ENCODE measurements at regions not wholly inside any gene's neighbourhood (a gene's known extent, or its start where the extent isn't known, plus 50 kb on each side); places are given as distances from the start of the nearest gene placed in this dataset.
"Not testable (repeated sequence)": the region's sequence is repeated elsewhere in the genome, so short reads cannot be mapped to it uniquely, and the experiment has no call there.

DNA sequence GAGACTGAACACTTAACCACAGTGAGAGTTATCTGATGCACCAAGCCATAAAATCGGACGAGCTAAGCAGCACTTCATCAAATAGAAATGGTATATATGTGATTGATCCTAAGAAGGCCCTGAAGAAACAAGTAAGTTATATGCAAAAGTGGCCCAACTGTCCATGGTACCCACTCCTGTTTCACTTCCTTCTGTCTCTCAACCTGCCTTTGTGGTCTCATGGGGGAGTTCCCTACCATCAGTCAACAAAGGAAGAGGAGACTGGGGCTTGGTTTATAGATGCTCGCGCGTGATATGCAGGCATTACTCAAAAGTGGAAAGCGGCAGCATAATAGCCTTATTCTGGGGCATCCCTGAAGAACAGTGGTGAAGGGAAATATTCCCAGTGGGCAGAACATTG, 543.9 kb upstream of the ADGRL4 start:
- DNase-seq, result no peak
- in situ Hi-C loops (cut with HindIII; ENCODE audit: low pct_ligation_motif_present, low pct_unique_long_range_greater_than_20kb, low sequenced_read_pairs), result no loop called here

DNA sequence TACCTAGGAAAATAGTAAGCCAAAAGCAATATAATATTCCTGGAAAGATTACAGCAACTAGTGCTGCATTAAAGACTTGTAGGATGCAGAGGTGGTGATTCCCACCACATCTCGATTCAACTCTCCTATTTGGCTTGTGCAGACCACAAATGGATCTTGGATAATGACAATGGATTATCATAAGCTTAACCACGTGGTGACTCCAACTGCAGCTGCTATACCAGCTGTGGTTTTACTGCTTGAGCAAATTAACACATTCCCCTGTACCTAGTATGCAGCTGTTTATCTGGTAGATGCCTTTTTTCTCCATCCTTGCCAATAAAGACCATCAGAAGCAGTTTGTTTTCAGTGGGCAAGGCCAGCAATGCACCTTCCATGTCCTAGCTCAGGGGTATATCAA, 542.7 kb upstream of the ADGRL4 start:
- in situ Hi-C loops (cut with HindIII; ENCODE audit: low pct_ligation_motif_present, low pct_unique_long_range_greater_than_20kb, low sequenced_read_pairs), result no loop called here
- DNase-seq, result no peak

DNA sequence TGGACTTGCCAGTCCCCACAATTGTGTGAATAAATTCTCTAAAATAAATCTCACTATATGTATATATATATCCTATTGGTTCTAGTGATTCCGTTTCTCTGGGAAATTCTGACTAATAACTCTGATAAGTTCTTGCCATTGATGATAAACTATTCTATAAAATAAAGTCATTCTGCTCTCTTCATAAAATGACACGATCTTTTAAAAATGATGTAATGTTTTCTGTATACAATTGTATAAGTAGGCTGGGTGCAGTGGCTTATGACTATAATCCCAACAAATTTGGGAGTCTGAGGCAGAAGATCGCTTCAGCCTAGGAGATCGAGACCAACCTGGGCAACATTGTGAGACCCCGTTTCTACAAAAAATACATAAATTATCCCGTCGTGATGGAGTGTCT, 541.0 kb upstream of the ADGRL4 start:
- DNase-seq, result no peak
- in situ Hi-C loops (cut with HindIII; ENCODE audit: low pct_ligation_motif_present, low pct_unique_long_range_greater_than_20kb, low sequenced_read_pairs), result no loop called here

DNA sequence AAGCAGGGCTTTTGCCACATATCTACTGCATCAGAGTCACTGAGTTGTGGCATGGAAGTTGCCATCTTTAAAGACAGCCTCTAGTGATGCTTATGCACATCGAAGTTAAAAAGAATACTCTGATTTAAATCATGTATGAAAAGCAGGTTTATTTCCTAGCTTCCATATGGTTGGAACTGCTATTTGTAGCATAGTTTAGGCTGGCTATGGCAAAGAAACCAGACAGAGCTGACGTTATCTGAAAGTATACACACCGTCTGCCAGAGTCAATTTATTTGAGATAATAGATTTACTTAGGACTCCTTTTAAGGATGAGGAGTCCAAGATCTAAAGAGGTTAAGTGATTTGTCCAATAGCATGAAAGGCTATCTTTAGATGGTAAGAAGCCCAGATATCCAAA, 536.9 kb upstream of the ADGRL4 start:
- no peak for DNase-seq

DNA sequence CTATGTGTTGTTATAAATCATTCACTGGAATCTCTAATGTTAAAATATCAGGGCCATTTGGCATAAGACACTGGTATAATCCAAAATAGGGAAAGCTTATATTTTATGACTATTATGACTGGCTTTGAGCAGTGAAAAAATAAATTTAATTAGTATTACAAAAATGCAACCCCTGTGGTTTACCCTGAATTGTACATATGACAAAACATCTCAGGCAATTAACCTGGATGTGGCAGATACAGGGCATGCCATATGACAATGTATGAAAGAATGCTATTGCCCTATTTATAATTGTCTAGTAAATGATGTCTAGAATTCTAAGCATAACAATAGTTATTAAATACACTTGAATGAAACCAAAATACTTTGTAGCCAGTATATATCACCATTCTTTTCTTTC, 532.5 kb upstream of the ADGRL4 start:
- no peak for DNase-seq
- in situ Hi-C loops (cut with HindIII; ENCODE audit: low pct_ligation_motif_present, low pct_unique_long_range_greater_than_20kb, low sequenced_read_pairs), result no loop called here

More for the DNA sequence above, 536.9 kb upstream of the ADGRL4 start:
- in situ Hi-C loops (cut with HindIII; ENCODE audit: low pct_ligation_motif_present, low pct_unique_long_range_greater_than_20kb, low sequenced_read_pairs), result no loop called here

DNA sequence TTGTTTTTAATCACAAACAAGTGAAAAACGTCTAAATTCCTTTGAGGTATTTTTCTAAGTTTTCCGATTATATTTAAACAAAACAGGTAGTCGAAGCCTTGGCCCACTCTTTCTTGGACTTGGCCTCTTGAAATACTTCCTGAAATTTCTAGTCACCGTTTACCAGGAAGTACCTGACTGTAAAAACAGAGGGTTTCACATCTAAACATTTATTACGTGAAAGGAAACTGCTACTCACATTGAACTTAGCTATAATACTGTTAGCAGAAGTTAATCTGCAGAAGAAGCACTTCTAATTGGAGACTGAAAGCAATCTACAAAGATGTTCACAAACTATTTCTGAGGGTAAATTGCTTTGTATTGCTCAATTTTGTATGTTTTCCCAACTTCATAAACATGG, 526.0 kb upstream of the ADGRL4 start:
- in situ Hi-C loops (cut with HindIII; ENCODE audit: low pct_ligation_motif_present, low pct_unique_long_range_greater_than_20kb, low sequenced_read_pairs), result no loop called here
- no peak for DNase-seq

DNA sequence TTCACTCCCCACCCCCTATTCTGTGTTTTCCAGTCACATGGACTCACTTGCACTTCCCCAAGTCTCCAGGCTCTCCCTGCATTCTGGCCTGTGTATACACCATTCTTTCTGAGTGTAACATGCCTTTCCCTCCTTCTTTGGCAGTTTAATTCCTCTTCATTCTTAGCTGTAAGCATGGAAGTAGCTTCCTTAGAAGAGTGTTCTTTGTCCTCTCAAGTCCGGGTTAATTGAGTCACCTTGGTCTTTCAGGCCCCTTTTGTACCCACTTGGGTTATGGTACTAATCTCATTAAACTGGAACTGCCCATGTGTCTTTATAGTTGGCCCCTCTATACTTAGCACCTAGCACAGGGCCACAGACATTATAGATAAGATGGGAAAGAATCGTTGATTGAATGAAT, 525.3 kb upstream of the ADGRL4 start:
- in situ Hi-C loops (cut with HindIII; ENCODE audit: low pct_ligation_motif_present, low pct_unique_long_range_greater_than_20kb, low sequenced_read_pairs), result no loop called here
- DNase-seq, result no peak

DNA sequence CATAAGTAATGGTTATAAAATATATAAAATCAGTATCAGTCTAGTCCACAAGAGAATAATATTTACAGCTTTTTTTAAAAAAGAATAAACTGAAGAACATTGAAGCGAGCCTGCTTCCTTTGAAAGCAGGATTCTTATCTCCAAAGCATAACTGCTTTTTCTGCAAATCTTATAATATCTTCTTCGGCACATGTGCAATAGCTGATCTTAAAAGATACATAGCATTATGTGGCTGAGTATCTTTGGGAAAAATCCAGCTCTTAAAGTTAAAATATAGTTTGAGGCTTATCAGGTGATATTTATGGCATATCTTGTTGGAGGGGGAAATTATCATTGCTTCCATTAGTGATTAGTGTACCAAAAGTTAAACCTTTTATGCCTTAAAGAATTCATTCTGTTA, 523.9 kb upstream of the ADGRL4 start:
- no peak for DNase-seq
- in situ Hi-C loops (cut with HindIII; ENCODE audit: low pct_ligation_motif_present, low pct_unique_long_range_greater_than_20kb, low sequenced_read_pairs), result no loop called here

DNA sequence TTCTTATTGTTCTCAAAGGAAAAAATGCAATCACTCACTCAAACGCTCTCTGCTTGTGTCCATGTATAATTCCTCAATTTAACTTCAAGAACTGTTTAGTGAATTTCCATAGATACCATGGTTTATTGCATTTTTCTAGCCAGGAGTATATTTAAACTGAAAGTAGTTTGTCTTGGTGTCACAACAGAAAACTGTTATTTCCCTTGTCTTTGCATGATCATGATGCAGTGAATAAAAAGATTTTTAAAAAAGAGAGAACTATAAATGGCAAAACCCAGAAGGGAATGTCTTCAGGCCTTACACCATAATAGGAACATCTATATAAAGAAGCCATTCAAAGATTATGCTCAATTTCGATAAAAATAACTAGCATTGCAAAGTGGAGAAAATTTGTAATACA, 523.5 kb upstream of the ADGRL4 start:
- in situ Hi-C loops (cut with HindIII; ENCODE audit: low pct_ligation_motif_present, low pct_unique_long_range_greater_than_20kb, low sequenced_read_pairs), result no loop called here
- DNase-seq, result no peak

DNA sequence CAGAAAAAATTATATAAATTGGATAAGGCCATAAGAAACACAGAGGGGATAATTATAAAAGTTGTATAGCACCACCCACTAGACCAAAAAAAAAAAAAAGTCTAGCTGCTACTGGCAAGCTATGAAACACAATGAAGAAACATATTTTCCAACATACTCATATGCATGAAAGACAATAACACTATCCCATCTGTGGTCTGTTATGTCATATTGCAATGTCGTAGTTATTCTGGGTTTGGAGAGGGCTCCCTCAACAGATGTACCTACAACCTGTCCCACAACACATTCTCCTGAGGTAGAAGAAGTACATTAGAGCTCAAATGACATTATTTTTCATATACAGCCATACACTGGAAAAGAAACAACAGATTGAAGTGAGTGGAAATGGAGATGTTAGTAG, 517.6 kb upstream of the ADGRL4 start:
- DNase-seq, result no peak
- in situ Hi-C loops (cut with HindIII; ENCODE audit: low pct_ligation_motif_present, low pct_unique_long_range_greater_than_20kb, low sequenced_read_pairs), result no loop called here

DNA sequence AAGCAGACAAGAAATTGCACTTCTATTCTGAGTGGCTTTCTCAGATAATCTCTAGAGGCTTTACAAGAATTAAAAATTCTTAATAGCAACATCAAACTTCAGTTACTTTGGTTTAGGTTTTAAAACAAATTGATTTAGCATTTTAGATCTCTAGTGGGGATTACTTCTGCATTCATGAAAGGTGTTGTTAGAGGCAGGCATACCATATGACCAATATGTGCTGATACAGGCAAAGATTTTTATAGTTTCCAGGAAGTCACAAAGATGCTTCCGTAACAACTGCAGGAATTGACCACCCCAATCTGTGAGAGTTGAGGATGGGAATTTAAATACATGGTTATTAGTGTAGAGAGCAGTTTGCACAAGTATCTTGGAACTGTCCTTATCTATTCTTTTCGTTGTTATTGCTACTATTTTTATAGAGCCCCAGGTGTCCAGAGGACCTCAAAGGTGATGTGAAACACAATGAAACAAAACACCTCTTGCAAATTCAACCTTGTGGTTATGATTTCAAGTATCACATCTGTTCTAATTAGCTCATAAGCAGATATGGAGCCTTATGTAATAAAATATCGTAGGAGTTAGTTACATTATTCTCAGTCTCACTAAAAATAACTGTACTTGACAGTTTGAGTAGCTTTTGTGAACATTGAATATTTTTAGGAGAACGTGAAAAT, 512.7 kb upstream of the ADGRL4 start:
- in situ Hi-C loops (cut with HindIII; ENCODE audit: low pct_ligation_motif_present, low pct_unique_long_range_greater_than_20kb, low sequenced_read_pairs), result no loop called here
- no peak for DNase-seq

DNA sequence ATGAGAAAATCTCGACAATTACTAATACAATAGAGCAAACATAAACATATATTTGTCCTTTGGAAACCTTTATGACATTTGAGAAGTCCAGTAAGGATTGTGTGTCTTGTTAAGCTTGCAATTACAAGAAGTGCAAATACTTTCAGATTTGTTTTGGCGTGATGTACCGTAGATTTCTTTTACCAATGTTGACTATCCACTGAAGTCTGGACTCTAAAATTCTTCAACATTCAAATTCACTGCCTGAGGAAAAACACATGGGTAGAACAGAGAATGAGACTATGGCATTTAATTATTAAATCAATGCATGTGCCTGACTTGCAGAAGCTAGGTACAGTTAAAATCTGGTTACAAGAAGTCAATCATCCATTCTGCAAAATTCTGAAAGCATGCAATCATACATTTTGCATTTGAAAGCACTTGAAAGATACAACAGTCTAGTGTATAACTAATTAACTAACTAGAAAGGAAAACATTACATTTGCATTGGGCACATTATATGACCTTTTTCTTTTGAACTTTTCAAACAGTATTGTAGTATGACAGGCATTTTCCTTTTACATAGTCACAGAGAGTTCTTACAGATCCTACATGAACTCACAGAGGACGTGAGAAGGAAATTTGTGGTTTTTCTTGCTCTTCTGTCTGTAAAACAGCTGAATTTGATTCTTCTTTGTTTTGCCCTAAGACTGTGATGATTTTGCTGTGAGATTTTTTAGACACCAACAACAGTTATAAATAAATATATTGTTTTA, 511.1 kb upstream of the ADGRL4 start:
- in situ Hi-C loops (cut with HindIII; ENCODE audit: low pct_ligation_motif_present, low pct_unique_long_range_greater_than_20kb, low sequenced_read_pairs), result no loop called here
- no peak for DNase-seq

DNA sequence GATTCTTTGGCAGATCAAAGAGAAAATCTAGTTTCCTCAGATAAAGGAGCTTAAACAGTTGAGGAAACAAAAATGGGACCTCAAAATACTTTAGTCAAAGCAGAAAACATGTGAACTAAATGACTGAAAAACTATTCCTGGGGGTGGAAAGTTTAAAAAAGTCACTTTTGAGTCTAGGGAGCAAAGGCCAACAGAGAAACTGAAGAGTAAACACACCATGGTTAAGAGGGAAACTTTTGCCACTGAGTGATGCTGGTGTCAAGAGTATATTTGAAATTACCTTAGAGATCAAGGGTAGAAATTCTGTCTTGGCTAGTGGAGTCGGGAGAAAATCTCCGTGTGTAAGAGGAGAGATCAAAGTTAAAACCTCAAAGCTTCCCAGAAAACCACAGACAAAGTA, 501.2 kb upstream of the ADGRL4 start:
- DNase-seq, result no peak
- in situ Hi-C loops (cut with HindIII; ENCODE audit: low pct_ligation_motif_present, low pct_unique_long_range_greater_than_20kb, low sequenced_read_pairs), result no loop called here

DNA sequence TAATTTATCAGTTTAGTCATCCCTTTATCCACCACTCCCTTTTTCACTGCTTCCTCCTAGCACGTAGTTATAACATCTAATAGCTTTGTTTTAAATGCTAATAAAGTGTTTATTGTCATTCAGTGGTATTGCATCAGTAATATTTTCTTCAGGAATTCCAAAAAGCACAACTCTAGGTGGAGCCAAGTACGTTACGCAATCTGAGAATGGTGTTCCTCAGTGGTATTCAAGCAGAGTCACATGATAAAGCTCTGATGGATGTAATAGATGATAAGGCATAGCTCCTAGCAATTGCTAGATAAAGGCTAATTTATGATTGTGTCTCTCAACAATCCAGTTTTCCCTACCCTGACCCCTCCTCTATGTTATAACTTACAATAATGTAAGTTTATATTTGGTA, 494.6 kb upstream of the ADGRL4 start:
- no peak for DNase-seq
- in situ Hi-C loops (cut with HindIII; ENCODE audit: low pct_ligation_motif_present, low pct_unique_long_range_greater_than_20kb, low sequenced_read_pairs), result no loop called here

DNA sequence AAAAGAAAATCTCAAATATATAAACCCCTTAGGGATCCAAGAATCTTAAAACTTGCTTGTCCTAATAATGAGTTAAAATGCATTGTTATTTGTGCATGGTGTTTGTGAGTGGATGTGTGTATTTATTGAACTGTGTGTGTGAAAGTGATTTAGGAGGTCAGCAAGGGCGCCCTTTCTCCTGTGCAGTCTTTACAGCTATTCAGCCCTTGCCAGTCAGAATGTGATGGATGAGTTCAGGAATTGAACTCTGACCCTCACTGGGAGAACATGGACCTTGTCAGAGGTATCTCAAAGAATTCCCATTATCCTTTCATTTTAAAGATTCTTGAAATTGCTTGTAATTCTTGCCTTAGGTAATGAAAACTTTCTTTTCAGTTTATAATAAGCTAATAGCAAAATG, 493.0 kb upstream of the ADGRL4 start:
- no peak for DNase-seq
- in situ Hi-C loops (cut with HindIII; ENCODE audit: low pct_ligation_motif_present, low pct_unique_long_range_greater_than_20kb, low sequenced_read_pairs), result no loop called here

DNA sequence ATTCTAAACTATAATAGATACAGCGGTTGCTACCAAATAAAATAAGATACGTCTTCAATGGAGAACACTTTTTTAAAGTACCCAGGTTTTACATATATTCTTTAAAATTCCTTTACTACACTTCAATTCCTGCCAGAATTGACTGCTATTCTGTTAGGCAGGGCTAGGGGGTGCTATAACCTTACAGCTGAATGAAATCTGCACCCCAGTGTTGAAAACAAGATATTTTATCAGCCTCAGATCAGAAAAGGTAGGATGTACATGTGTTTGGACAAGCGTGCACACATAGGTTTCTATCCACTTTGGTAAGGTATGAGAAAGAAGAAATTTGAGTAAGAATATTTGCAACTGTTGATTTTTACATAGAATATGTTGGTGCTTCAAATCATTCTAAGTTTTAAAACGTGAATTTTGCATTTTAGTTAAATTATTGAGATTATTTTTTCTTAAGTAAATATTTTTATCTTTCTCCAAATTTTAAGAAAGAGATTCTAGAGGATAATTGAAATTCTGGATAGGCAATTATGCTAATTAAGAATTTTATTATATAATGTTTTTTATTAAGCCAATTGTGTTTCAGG, 490.8 kb upstream of the ADGRL4 start:
- in situ Hi-C loops (cut with HindIII; ENCODE audit: low pct_ligation_motif_present, low pct_unique_long_range_greater_than_20kb, low sequenced_read_pairs), result no loop called here

DNA sequence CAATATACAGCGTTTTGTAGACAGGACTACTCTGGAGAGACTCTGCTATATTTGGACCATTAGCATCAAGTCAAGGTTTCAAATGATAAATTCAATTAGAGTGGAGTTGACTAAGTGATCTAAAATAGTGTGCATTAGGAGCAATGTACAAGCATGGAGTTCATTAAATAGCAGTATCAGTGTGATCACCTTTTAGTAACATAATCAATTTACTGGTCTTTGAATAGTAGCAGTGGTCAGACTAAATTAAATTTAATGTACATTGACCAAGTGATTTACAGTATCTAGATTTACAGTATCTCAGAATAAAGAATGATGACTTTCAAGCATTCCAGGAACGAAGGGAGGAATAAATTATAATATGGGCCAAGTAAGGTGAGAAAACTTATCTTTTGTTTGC, 489.6 kb upstream of the ADGRL4 start:
- DNase-seq, result no peak
- in situ Hi-C loops (cut with HindIII; ENCODE audit: low pct_ligation_motif_present, low pct_unique_long_range_greater_than_20kb, low sequenced_read_pairs), result no loop called here

More for the DNA sequence above, 490.8 kb upstream of the ADGRL4 start:
- peak; percentile 49 for DNase-seq

DNA sequence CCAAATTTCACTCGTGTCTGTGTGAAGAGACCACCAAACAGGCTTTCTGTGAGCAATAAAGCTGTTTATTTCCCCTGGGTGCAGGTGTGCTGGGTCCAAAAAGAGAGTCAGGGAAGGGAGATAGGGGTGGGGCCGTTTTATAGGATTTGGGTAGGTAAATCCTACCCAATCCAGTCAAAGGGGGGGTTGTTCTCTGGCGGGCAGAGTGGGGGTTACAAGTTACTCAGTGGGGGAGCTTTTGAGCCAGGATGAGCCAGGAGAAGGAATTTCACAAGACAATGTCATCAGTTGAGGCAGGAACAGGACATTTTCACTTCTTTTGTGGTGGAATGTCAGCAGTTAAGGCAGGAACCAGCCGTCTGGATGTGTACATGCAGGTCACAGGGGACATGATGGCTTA, 487.2 kb upstream of the ADGRL4 start:
- in situ Hi-C loops (cut with HindIII; ENCODE audit: low pct_ligation_motif_present, low pct_unique_long_range_greater_than_20kb, low sequenced_read_pairs); DNase-seq: not testable (repeated sequence)

DNA sequence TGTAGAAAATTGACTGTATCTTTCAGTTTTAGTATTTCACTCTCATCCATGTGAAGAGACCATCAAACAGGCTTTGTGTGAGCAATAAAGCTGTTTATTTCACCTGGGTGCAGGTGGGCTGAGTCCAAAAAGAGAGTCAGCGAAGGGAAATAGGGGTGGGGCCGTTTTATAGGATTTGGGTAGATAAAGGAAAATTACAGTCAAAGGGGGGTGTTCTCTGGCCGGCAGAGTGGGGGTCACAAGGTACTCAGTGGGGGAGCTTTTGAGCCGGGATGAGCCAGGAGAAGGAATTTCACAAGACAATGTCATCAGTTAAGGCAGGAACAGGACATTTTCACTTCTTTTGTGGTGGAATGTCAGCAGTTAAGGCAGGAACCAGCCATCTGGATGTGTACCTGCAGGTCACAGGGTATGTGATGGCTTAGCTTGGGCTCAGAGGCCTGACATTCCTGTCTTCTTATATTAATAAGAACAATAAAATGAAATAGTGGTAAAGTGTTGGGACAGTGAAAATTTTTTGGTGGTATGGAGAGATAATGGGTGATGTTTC, 482.1 kb upstream of the ADGRL4 start:
- DNase-seq; in situ Hi-C loops (cut with HindIII; ENCODE audit: low pct_ligation_motif_present, low pct_unique_long_range_greater_than_20kb, low sequenced_read_pairs): not testable (repeated sequence)
